Upper lobe of right lung (tissue), 1 donor: ENCODE measurements at regions not wholly inside any gene's neighbourhood (a gene's known extent, or its start where the extent isn't known, plus 50 kb on each side); places are given as distances from the start of the nearest gene placed in this dataset.
"Not testable (repeated sequence)": the region's sequence is repeated elsewhere in the genome, so short reads cannot be mapped to it uniquely, and the experiment has no call there.

Source experiments
- ATAC-seq: fragments of 200-7000 bp; cut with Tn5 transposase; one replicate; pipeline ENCODE4 v1.9.1; 2020; ENCODE audit warnings: mild to moderate bottlenecking, moderate library complexity
- DNase-seq: peaks from one replicate; pipeline ENCODE4 v3.0.0-alpha.2; 2020
- H3K27ac ChIP-seq: fragments of 200-600 bp; one replicate; pipeline ENCODE4 v1.8.0; 2022
- H3K27me3 ChIP-seq: fragments of 200-600 bp; one replicate; pipeline ENCODE4 v1.8.0; 2022; ENCODE audit warnings: mild to moderate bottlenecking
- H3K36me3 ChIP-seq: fragments of 200-600 bp; one replicate; pipeline ENCODE4 v1.8.0; 2022
- H3K4me1 ChIP-seq: fragments of 200-600 bp; one replicate; pipeline ENCODE4 v1.8.0; 2022
- H3K4me3 ChIP-seq: fragments of 200-600 bp; one replicate; pipeline ENCODE4 v1.8.0; 2022; ENCODE audit warnings: mild to moderate bottlenecking
- H3K9me3 ChIP-seq: fragments of 200-600 bp; one replicate; pipeline ENCODE4 v1.8.0; 2022
- CTCF ChIP-seq: fragments of 200-600 bp; IDR thresholded peaks from one replicate; pipeline ENCODE4 v1.8.0; 2022; ENCODE audit warnings: antibody characterized with exemption
- intact Hi-C: fragments of 100-400 bp; cut with DNase I; formaldehyde crosslinking; loops from one replicate; pipeline ENCODE4 v1.11.0; 2022
- donor health status: DM: no; HTN: yes; CAD: no; lungs with severe emphysema.

GRCh38 chr13:86253497-86253896 is 454.3 kb upstream of the SLITRK6 start:
- H3K4me3 ChIP-seq, H3K36me3 ChIP-seq, H3K27me3 ChIP-seq, ATAC-seq, intact Hi-C loops, H3K9me3 ChIP-seq, DNase-seq, H3K4me1 ChIP-seq, H3K27ac ChIP-seq: not testable (repeated sequence)

- ATAC-seq, H3K9me3 ChIP-seq, H3K27ac ChIP-seq, H3K27me3 ChIP-seq, H3K36me3 ChIP-seq, intact Hi-C loops, H3K4me3 ChIP-seq, DNase-seq, H3K4me1 ChIP-seq: not testable (repeated sequence)
Observed at GRCh38 chr13:86255820-86256219, 456.6 kb upstream of the SLITRK6 start.

GRCh38 chr13:86269511-86269910 is 470.3 kb upstream of the SLITRK6 start:
- ATAC-seq = no peak
- no peak overlapping the region for H3K4me3 ChIP-seq
- no peaks in the 10 kb centered on the region for H3K27me3 ChIP-seq
- no peaks in the 10 kb centered on the region for H3K9me3 ChIP-seq
- H3K4me1 ChIP-seq = no peaks in the 10 kb centered on the region
- no peaks in the 10 kb centered on the region for H3K36me3 ChIP-seq
- no peak for TF ChIP-seq CTCF
- no peak overlapping the region for H3K27ac ChIP-seq
- no peak for DNase-seq
- intact Hi-C loops = no loop called here

GRCh38 chr13:86282442-86282841 is 483.2 kb upstream of the SLITRK6 start:
- Histone ChIP-seq H3K4me3 (no peak overlapping the region), H3K4me1 (no peaks in the 10 kb centered on the region), H3K27me3 (no peaks in the 10 kb centered on the region), H3K36me3 (no peaks in the 10 kb centered on the region), H3K9me3 (no peaks in the 10 kb centered on the region), H3K27ac (no peak overlapping the region)
- DNase-seq (no peak), ATAC-seq (no peak)
- intact Hi-C loops = no loop called here
- no peak for TF ChIP-seq CTCF

- intact Hi-C loops = no loop called here
- no peaks in the 10 kb centered on the region for H3K9me3 ChIP-seq
- H3K4me3 ChIP-seq = no peak overlapping the region
- DNase-seq (no peak), ATAC-seq (no peak)
- H3K36me3 ChIP-seq = no peaks in the 10 kb centered on the region
- no peaks in the 10 kb centered on the region for H3K4me1 ChIP-seq
- H3K27me3 ChIP-seq = no peaks in the 10 kb centered on the region
- no peak for TF ChIP-seq CTCF
- no peak overlapping the region for H3K27ac ChIP-seq
Observed at GRCh38 chr13:86283031-86283430, 483.8 kb upstream of the SLITRK6 start.

GRCh38 chr13:86298725-86299124 is 499.5 kb upstream of the SLITRK6 start:
- intact Hi-C loops = no loop called here
- Histone ChIP-seq H3K4me1 (no peaks in the 10 kb centered on the region), H3K27me3 (no peaks in the 10 kb centered on the region), H3K9me3 (no peaks in the 10 kb centered on the region), H3K36me3 (no peaks in the 10 kb centered on the region), H3K4me3 (no peak overlapping the region), H3K27ac (no peak overlapping the region)
- no peak for TF ChIP-seq CTCF
- DNase-seq (no peak), ATAC-seq (no peak)

GRCh38 chr13:86299128-86299527 is 499.9 kb upstream of the SLITRK6 start:
- H3K4me1 ChIP-seq = no peaks in the 10 kb centered on the region
- ATAC-seq (no peak), DNase-seq (no peak)
- H3K36me3 ChIP-seq = no peaks in the 10 kb centered on the region
- H3K9me3 ChIP-seq = no peaks in the 10 kb centered on the region
- TF ChIP-seq CTCF = no peak
- intact Hi-C loops = no loop called here
- H3K27ac ChIP-seq = no peak overlapping the region
- H3K27me3 ChIP-seq = no peaks in the 10 kb centered on the region
- no peak overlapping the region for H3K4me3 ChIP-seq
